Naive thymus-derived CD4-positive, alpha-beta T cell (primary cell): ENCODE measurements at regions not wholly inside any gene's neighbourhood (a gene's known extent, or its start where the extent isn't known, plus 50 kb on each side); places are given as distances from the start of the nearest gene placed in this dataset.

ENCODE experiments used
- ATAC-seq: fragments of 150-1000 bp; cut with Tn5 transposase; 2 replicates; pipeline ENCODE4 v1.10.0; 2021; ENCODE audit warnings: mild to moderate bottlenecking, moderate library complexity
- CTCF ChIA-PET: fragments of 350-600 bp; sonication (Branson Sonifier 250); formaldehyde crosslinking; loops from one replicate; lab custom pipeline; 2021; ENCODE audit warnings: antibody characterized with exemption; lab: Charles Lee
- POLR2A ChIA-PET: fragments of 350-600 bp; sonication (Branson Sonifier 250); formaldehyde crosslinking; loops from one replicate; lab custom pipeline; 2021; ENCODE audit warnings: antibody characterized with exemption, inconsistent platforms; lab: Charles Lee
- DNase-seq, 9 donors: peaks; one replicate each; pipeline versions ENCODE4 v3.0.0 to v3.0.0-alpha.2; 2020 to 2022; ENCODE audit warnings: mixed read lengths in 1 of 9
- H3K27ac ChIP-seq: one replicate; pipeline ENCODE4 v1.7.0; 2013; ENCODE audit warnings: mild to moderate bottlenecking, low read depth, low read length, moderate library complexity
- H3K27me3 ChIP-seq, 2 donors: one replicate each; pipeline ENCODE4 v1.7.0; 2013; ENCODE audit warnings: low read length in 2 of 2, mild to moderate bottlenecking in 2 of 2, moderate library complexity in 2 of 2; ENCODE audit not compliant: control insufficient read depth in 2 of 2, insufficient read depth in 2 of 2
- H3K36me3 ChIP-seq, 3 experiments: 1 replicate in 2 of 3; 2 replicates in 1 of 3; pipeline ENCODE4 v1.7.0; 2013; ENCODE audit warnings: low read length in 3 of 3, mild to moderate bottlenecking in 3 of 3, moderate library complexity in 1 of 3; ENCODE audit not compliant: insufficient read depth in 3 of 3, control insufficient read depth in 2 of 3
- H3K4me1 ChIP-seq, 2 donors: one replicate each; pipeline ENCODE4 v1.7.0; 2013; ENCODE audit warnings: low read length in 2 of 2, mild to moderate bottlenecking in 2 of 2, moderate library complexity in 1 of 2; ENCODE audit not compliant: control insufficient read depth in 2 of 2, insufficient read depth in 2 of 2
- H3K4me3 ChIP-seq: 2 replicates; pipeline ENCODE4 v1.7.0; 2013; ENCODE audit warnings: mild to moderate bottlenecking, low read length
- H3K9me3 ChIP-seq, 3 experiments: 1 replicate in 2 of 3; 2 replicates in 1 of 3; pipeline ENCODE4 v1.7.0; 2013; ENCODE audit warnings: low read length in 3 of 3; ENCODE audit not compliant: control insufficient read depth in 2 of 3
- H3K27ac Mint-ChIP-seq, 9 donors: one replicate each; pipeline ENCODE4 v1.8.0; 2020 to 2022; ENCODE audit warnings: mixed read lengths in 9 of 9, mild to moderate bottlenecking in 8 of 9, moderate library complexity in 5 of 9, inconsistent platforms in 2 of 9
- H3K27me3 Mint-ChIP-seq, 5 donors: one replicate each; pipeline ENCODE4 v1.8.0; 2021 to 2022; ENCODE audit warnings: mixed read lengths in 5 of 5, mild to moderate bottlenecking in 1 of 5
- H3K36me3 Mint-ChIP-seq, 5 donors: one replicate each; pipeline ENCODE4 v1.8.0; 2020 to 2022; ENCODE audit warnings: mixed read lengths in 5 of 5, mild to moderate bottlenecking in 3 of 5, inconsistent platforms in 1 of 5
- H3K4me1 Mint-ChIP-seq, 7 donors: one replicate each; pipeline ENCODE4 v1.8.0; 2020 to 2022; ENCODE audit warnings: mixed read lengths in 7 of 7, mild to moderate bottlenecking in 3 of 7, inconsistent platforms in 1 of 7
- H3K4me3 Mint-ChIP-seq, 10 donors: one replicate each; pipeline ENCODE4 v1.8.0; 2020 to 2022; ENCODE audit warnings: mild to moderate bottlenecking in 10 of 10, mixed read lengths in 10 of 10, moderate library complexity in 6 of 10, inconsistent platforms in 2 of 10
- H3K9me3 Mint-ChIP-seq, 11 donors: one replicate each; pipeline ENCODE4 v1.8.0; 2020 to 2022; ENCODE audit warnings: mixed read lengths in 11 of 11, mild to moderate bottlenecking in 4 of 11, inconsistent platforms in 1 of 11, moderate library complexity in 1 of 11
- intact Hi-C, 2 donors: fragments of 100-400 bp; cut with micrococcal nuclease; formaldehyde crosslinking; loops; one replicate each; pipeline ENCODE4 v1.15.1; 2023

- Mint-ChIP-seq H3K9me3 (peaks cover 0 to 11% (median 4%) of the 10 kb centered on the region in 11 donors), H3K4me1 (no peaks in the 10 kb centered on the region), H3K27me3 (no peaks in the 10 kb centered on the region), H3K4me3 (no peak overlapping the region), H3K27ac (no peak overlapping the region), H3K36me3 (no peaks in the 10 kb centered on the region)
- H3K4me1 ChIP-seq: no peaks in the 10 kb centered on the region
- intact Hi-C loops: no loop called here
- H3K27me3 ChIP-seq: no peaks in the 10 kb centered on the region
- H3K4me3 ChIP-seq: no peak overlapping the region
- no peak overlapping the region for H3K27ac ChIP-seq
- no peak for DNase-seq
- POLR2A ChIA-PET: no interaction called here
- no peaks in the 10 kb centered on the region for H3K36me3 ChIP-seq
- no peak for ATAC-seq
- CTCF ChIA-PET: no interaction called here
- no peaks in the 10 kb centered on the region for H3K9me3 ChIP-seq
Measured at GRCh38 chr2:14297340-14297739, 335.2 kb upstream of the LRATD1 start.

- Histone ChIP-seq H3K27ac (no peak overlapping the region), H3K9me3 (no peaks in the 10 kb centered on the region), H3K4me1 (no peaks in the 10 kb centered on the region), H3K27me3 (no peaks in the 10 kb centered on the region), H3K36me3 (no peaks in the 10 kb centered on the region), H3K4me3 (no peak overlapping the region)
- ChIA-PET POLR2A (interaction anchor here (0.7 kb wide), 1 partner anchor 96 kb away, joined by 3 read pairs; no protein-coding TSS in a partner anchor), CTCF (no interaction called here)
- H3K4me1 Mint-ChIP-seq: no peaks in the 10 kb centered on the region
- no peaks in the 10 kb centered on the region for H3K27me3 Mint-ChIP-seq
- ATAC-seq (no peak), DNase-seq (no peak)
- H3K9me3 Mint-ChIP-seq: peaks cover 0 to 11% (median 4%) of the 10 kb centered on the region in 11 donors
- no peaks in the 10 kb centered on the region for H3K36me3 Mint-ChIP-seq
- intact Hi-C loops: no loop called here
- no peak overlapping the region for H3K27ac Mint-ChIP-seq
- H3K4me3 Mint-ChIP-seq: no peak overlapping the region
Measured at GRCh38 chr2:14297906-14298305, 334.6 kb upstream of the LRATD1 start.

GRCh38 chr2:14301331-14301730 is 331.2 kb upstream of the LRATD1 start:
- ATAC-seq (no peak), DNase-seq (no peak)
- no peaks in the 10 kb centered on the region for H3K27me3 ChIP-seq
- no peaks in the 10 kb centered on the region for H3K4me1 Mint-ChIP-seq
- CTCF ChIA-PET: interaction anchor here (1.0 kb wide), 1 partner anchor 18 kb away, joined by 3 read pairs; no protein-coding TSS in a partner anchor
- no peaks in the 10 kb centered on the region for H3K9me3 ChIP-seq
- no peak overlapping the region for H3K4me3 ChIP-seq
- H3K27ac ChIP-seq: no peak overlapping the region
- H3K4me3 Mint-ChIP-seq: no peak overlapping the region
- H3K36me3 Mint-ChIP-seq: no peaks in the 10 kb centered on the region
- intact Hi-C loops: no loop called here
- H3K27me3 Mint-ChIP-seq: no peaks in the 10 kb centered on the region
- H3K36me3 ChIP-seq: no peaks in the 10 kb centered on the region
- H3K27ac Mint-ChIP-seq: no peak overlapping the region
- POLR2A ChIA-PET: no interaction called here
- H3K9me3 Mint-ChIP-seq: peaks cover 0 to 12% (median 3%) of the 10 kb centered on the region in 11 donors
- no peaks in the 10 kb centered on the region for H3K4me1 ChIP-seq

- H3K27ac Mint-ChIP-seq: no peak overlapping the region
- DNase-seq: no peak
- H3K4me3 Mint-ChIP-seq: no peak overlapping the region
- intact Hi-C loops: no loop called here
- H3K9me3 Mint-ChIP-seq: peaks cover 0 to 18% (median 3%) of the 10 kb centered on the region in 11 donors
- Histone ChIP-seq H3K9me3 (no peaks in the 10 kb centered on the region), H3K4me1 (no peaks in the 10 kb centered on the region), H3K4me3 (no peak overlapping the region), H3K27ac (no peak overlapping the region), H3K27me3 (no peaks in the 10 kb centered on the region), H3K36me3 (no peaks in the 10 kb centered on the region)
- no peak for ATAC-seq
- no peaks in the 10 kb centered on the region for H3K36me3 Mint-ChIP-seq
- no peaks in the 10 kb centered on the region for H3K27me3 Mint-ChIP-seq
- ChIA-PET POLR2A (no interaction called here), CTCF (no interaction called here)
- H3K4me1 Mint-ChIP-seq: no peaks in the 10 kb centered on the region
Measured at GRCh38 chr2:14303366-14304115, 329.0 kb upstream of the LRATD1 start.

- CTCF ChIA-PET: no interaction called here
- no peaks in the 10 kb centered on the region for H3K4me1 Mint-ChIP-seq
- H3K27me3 ChIP-seq: no peaks in the 10 kb centered on the region
- H3K36me3 Mint-ChIP-seq: no peaks in the 10 kb centered on the region
- no peak overlapping the region for H3K27ac Mint-ChIP-seq
- POLR2A ChIA-PET: no interaction called here
- ATAC-seq: no peak
- H3K9me3 ChIP-seq: no peaks in the 10 kb centered on the region
- no peaks in the 10 kb centered on the region for H3K36me3 ChIP-seq
- intact Hi-C loops: no loop called here
- H3K4me3 Mint-ChIP-seq: no peak overlapping the region
- no peaks in the 10 kb centered on the region for H3K4me1 ChIP-seq
- no peak for DNase-seq
- peaks cover 0 to 18% (median 3%) of the 10 kb centered on the region in 11 donors for H3K9me3 Mint-ChIP-seq
- H3K27ac ChIP-seq: no peak overlapping the region
- H3K27me3 Mint-ChIP-seq: no peaks in the 10 kb centered on the region
- H3K4me3 ChIP-seq: no peak overlapping the region
Measured at GRCh38 chr2:14304326-14304725, 328.2 kb upstream of the LRATD1 start.

- ChIA-PET POLR2A (no interaction called here), CTCF (no interaction called here)
- H3K4me1 ChIP-seq: no peaks in the 10 kb centered on the region
- Mint-ChIP-seq H3K9me3 (peaks cover 0 to 13% (median 7%) of the 10 kb centered on the region in 11 donors), H3K36me3 (no peaks in the 10 kb centered on the region), H3K27ac (no peak overlapping the region), H3K4me1 (no peaks in the 10 kb centered on the region), H3K4me3 (no peak overlapping the region), H3K27me3 (no peaks in the 10 kb centered on the region)
- H3K4me3 ChIP-seq: no peak overlapping the region
- no peaks in the 10 kb centered on the region for H3K27me3 ChIP-seq
- no peak overlapping the region for H3K27ac ChIP-seq
- H3K9me3 ChIP-seq: no peaks in the 10 kb centered on the region
- intact Hi-C loops: no loop called here
- ATAC-seq (no peak), DNase-seq (no peak)
- no peaks in the 10 kb centered on the region for H3K36me3 ChIP-seq
Measured at GRCh38 chr2:14306268-14306861, 326.2 kb upstream of the LRATD1 start.

- H3K27ac Mint-ChIP-seq: no peak overlapping the region
- no peaks in the 10 kb centered on the region for H3K27me3 ChIP-seq
- no peaks in the 10 kb centered on the region for H3K9me3 ChIP-seq
- ChIA-PET CTCF (no interaction called here), POLR2A (no interaction called here)
- H3K4me3 ChIP-seq: no peak overlapping the region
- DNase-seq (no peak), ATAC-seq (no peak)
- no peaks in the 10 kb centered on the region for H3K36me3 ChIP-seq
- intact Hi-C loops: no loop called here
- no peaks in the 10 kb centered on the region for H3K4me1 ChIP-seq
- no peak overlapping the region for H3K4me3 Mint-ChIP-seq
- H3K27ac ChIP-seq: no peak overlapping the region
- H3K9me3 Mint-ChIP-seq: peaks cover 3 to 12% (median 8%) of the 10 kb centered on the region in 11 donors
- H3K36me3 Mint-ChIP-seq: no peaks in the 10 kb centered on the region
- H3K27me3 Mint-ChIP-seq: no peaks in the 10 kb centered on the region
- H3K4me1 Mint-ChIP-seq: no peaks in the 10 kb centered on the region
Measured at GRCh38 chr2:14313341-14313740, 319.2 kb upstream of the LRATD1 start.
